Kidney epithelial cell (primary cell): ENCODE measurements at regions not wholly inside any gene's neighbourhood (a gene's known extent, or its start where the extent isn't known, plus 50 kb on each side); places are given as distances from the start of the nearest gene placed in this dataset.
"Not testable (repeated sequence)": the region's sequence is repeated elsewhere in the genome, so short reads cannot be mapped to it uniquely, and the experiment has no call there.

Experiments used
- DNase-seq: peaks from one replicate; pipeline ENCODE4 v3.0.0-alpha.2; 2010; ENCODE audit warnings: low read depth
- H3K27me3 ChIP-seq: 2 replicates; pipeline ENCODE4 v1.6.0; 2011; ENCODE audit warnings: low read length; ENCODE audit not compliant: control insufficient read depth, insufficient read depth
- H3K36me3 ChIP-seq: 2 replicates; pipeline ENCODE4 v1.5.1; 2011; ENCODE audit warnings: low read length; ENCODE audit not compliant: control insufficient read depth, insufficient read depth
- H3K4me3 ChIP-seq: 2 replicates; pipeline ENCODE4 v1.5.1; 2011; ENCODE audit warnings: low read depth, mild to moderate bottlenecking, control low read depth, low read length
- TF ChIP-seq, protein P1 (sequence below): IDR thresholded peaks from 2 replicates; pipeline ENCODE4 v1.5.1; 2011; ENCODE audit warnings: mild to moderate bottlenecking, moderate library complexity, low read length, control low read depth, inconsistent platforms; ENCODE audit not compliant: insufficient read depth, poor library complexity, severe bottlenecking

DNA sequence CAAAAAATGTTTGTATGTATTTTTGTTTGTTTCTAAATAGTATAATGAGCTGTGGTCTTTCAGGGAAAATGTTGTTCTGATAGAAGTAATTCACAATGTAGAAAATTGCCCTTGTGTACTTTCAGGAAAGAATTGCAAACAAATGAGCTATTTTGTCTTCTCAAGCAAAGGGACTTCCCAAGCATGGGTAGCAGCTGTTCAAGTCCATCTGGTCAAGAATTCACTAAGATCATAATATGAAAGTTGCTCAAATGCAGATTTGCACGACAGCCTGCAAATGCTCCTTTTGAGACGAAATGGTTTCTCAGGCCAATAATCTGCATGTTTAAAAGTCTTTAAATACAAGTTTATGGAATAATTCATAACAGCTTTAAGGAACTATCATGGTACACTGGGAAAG is 51.9 kb upstream of the HNMT start:
- H3K27me3 ChIP-seq, result no peaks in the 10 kb centered on the region
- DNase-seq, result no peak
- H3K4me3 ChIP-seq, result no peak overlapping the region
- TF ChIP-seq, protein P1, sequence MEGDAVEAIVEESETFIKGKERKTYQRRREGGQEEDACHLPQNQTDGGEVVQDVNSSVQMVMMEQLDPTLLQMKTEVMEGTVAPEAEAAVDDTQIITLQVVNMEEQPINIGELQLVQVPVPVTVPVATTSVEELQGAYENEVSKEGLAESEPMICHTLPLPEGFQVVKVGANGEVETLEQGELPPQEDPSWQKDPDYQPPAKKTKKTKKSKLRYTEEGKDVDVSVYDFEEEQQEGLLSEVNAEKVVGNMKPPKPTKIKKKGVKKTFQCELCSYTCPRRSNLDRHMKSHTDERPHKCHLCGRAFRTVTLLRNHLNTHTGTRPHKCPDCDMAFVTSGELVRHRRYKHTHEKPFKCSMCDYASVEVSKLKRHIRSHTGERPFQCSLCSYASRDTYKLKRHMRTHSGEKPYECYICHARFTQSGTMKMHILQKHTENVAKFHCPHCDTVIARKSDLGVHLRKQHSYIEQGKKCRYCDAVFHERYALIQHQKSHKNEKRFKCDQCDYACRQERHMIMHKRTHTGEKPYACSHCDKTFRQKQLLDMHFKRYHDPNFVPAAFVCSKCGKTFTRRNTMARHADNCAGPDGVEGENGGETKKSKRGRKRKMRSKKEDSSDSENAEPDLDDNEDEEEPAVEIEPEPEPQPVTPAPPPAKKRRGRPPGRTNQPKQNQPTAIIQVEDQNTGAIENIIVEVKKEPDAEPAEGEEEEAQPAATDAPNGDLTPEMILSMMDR, result no peak
- no peaks in the 10 kb centered on the region for H3K36me3 ChIP-seq

DNA sequence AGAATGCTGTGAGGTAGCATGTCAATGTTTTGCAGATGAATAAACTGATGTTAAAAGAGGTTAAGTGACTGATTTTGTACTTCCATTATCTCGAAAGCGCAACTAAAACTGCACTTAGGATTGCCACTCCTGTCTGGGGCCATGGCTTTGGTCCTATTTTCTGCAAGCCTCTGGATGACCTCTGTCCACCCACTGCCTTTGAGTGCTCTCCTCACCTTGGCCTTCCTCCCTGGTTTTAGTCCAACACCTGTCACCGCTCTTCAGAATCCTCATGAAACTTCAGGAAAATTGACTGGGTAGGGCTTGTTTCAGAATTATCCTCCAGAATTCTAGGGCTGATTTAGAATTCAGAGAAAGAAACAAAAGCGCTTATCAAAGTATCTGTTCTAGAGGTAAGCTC is 51.1 kb upstream of the HNMT start:
- no peak for DNase-seq
- Histone ChIP-seq H3K27me3 (no peaks in the 10 kb centered on the region), H3K4me3 (no peak overlapping the region), H3K36me3 (no peaks in the 10 kb centered on the region)
- TF ChIP-seq, protein P1, result no peak

DNA sequence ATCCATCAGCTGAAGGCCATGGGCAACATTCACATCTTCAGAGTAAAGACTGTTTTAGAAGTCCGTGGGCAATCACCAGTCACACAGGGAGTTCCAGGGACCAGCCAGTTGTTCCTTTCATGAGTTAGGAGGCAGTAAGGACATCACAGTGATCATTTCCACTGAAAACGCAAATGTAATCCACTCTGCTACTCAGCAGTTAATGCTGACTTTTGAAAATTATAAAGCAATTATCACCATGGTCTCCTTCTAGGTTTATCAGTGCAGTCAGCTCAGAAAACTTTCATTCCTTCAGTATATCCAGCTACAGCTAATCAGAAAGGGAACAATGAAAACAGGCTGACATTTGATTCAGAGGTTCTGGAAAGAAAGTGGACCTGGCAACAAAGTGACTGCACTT is 50.6 kb upstream of the HNMT start:
- not testable (repeated sequence) for H3K36me3 ChIP-seq, H3K27me3 ChIP-seq, H3K4me3 ChIP-seq, DNase-seq
